HG02763 (cell line): ENCODE measurements at regions not wholly inside any gene's neighbourhood (a gene's known extent, or its start where the extent isn't known, plus 50 kb on each side); places are given as distances from the start of the nearest gene placed in this dataset.

ENCODE experiments used
- ATAC-seq: cut with Tn5 transposase; IDR thresholded peaks from one replicate; pipeline ENCODE4 v1.9.1; 2021; ENCODE audit warnings: mild to moderate bottlenecking, moderate library complexity; ENCODE audit not compliant: unreplicated experiment

- ATAC-seq = no peak
Observed at GRCh38 chr4:136863756-136864155, 668.5 kb downstream of the PCDH18 start.

GRCh38 chr4:136862653-136863052, 669.6 kb downstream of the PCDH18 start:
- ATAC-seq = no peak

GRCh38 chr4:136861091-136861490, 671.2 kb downstream of the PCDH18 start:
- ATAC-seq = no peak

- ATAC-seq = no peak
Observed at GRCh38 chr4:136858903-136859302, 673.4 kb downstream of the PCDH18 start.

- no peak for ATAC-seq
Observed at GRCh38 chr4:136855886-136856285, 676.4 kb downstream of the PCDH18 start.

- ATAC-seq = no peak
Observed at GRCh38 chr4:136850446-136850845, 681.8 kb downstream of the PCDH18 start.

GRCh38 chr4:136847881-136848621, 684.2 kb downstream of the PCDH18 start:
- no peak for ATAC-seq

GRCh38 chr4:136841526-136841925, 690.8 kb downstream of the PCDH18 start:
- ATAC-seq = no peak

- ATAC-seq = no peak
Observed at GRCh38 chr4:136838607-136839006, 693.7 kb downstream of the PCDH18 start.

GRCh38 chr4:136831553-136831952, 700.7 kb downstream of the PCDH18 start:
- ATAC-seq = no peak

GRCh38 chr4:136829280-136829679, 703.0 kb downstream of the PCDH18 start:
- no peak for ATAC-seq

GRCh38 chr4:136823020-136823419, 709.3 kb downstream of the PCDH18 start:
- no peak for ATAC-seq

GRCh38 chr4:136818811-136819330, 713.4 kb downstream of the PCDH18 start:
- ATAC-seq = no peak

GRCh38 chr4:136812100-136812880, 720.0 kb downstream of the PCDH18 start:
- ATAC-seq = no peak

- ATAC-seq = no peak
Observed at GRCh38 chr4:136811496-136812077, 720.7 kb downstream of the PCDH18 start.

GRCh38 chr4:136810626-136811025, 721.7 kb downstream of the PCDH18 start:
- ATAC-seq = no peak

- ATAC-seq = no peak
Observed at GRCh38 chr4:136806844-136807243, 725.5 kb downstream of the PCDH18 start.

GRCh38 chr4:136805617-136806016, 726.7 kb downstream of the PCDH18 start:
- ATAC-seq = no peak

- no peak for ATAC-seq
Observed at GRCh38 chr4:136803433-136803832, 728.9 kb downstream of the PCDH18 start.

GRCh38 chr4:136800248-136800647, 732.0 kb downstream of the PCDH18 start:
- no peak for ATAC-seq

- ATAC-seq = no peak
Observed at GRCh38 chr4:136796953-136797352, 735.3 kb downstream of the PCDH18 start.

GRCh38 chr4:136793848-136794247, 738.4 kb downstream of the PCDH18 start:
- no peak for ATAC-seq
